Osteocyte (in vitro differentiated cells): ENCODE measurements at regions not wholly inside any gene's neighbourhood (a gene's known extent, or its start where the extent isn't known, plus 50 kb on each side); places are given as distances from the start of the nearest gene placed in this dataset.

Source experiments
- DNase-seq: peaks from one replicate; pipeline ENCODE4 v3.0.0; 2021; ENCODE audit warnings: mixed read lengths; ENCODE audit not compliant: unreplicated experiment; ENCODE audit errors: extremely low spot score
- H3K27ac Mint-ChIP-seq: one replicate; pipeline ENCODE4 v1.8.0; 2021; ENCODE audit warnings: mild to moderate bottlenecking, mixed read lengths; ENCODE audit not compliant: unreplicated experiment
- H3K27me3 Mint-ChIP-seq: one replicate; pipeline ENCODE4 v1.8.0; 2021; ENCODE audit warnings: mixed read lengths; ENCODE audit not compliant: unreplicated experiment
- H3K36me3 Mint-ChIP-seq: one replicate; pipeline ENCODE4 v1.8.0; 2021; ENCODE audit warnings: mixed read lengths; ENCODE audit not compliant: unreplicated experiment
- H3K4me1 Mint-ChIP-seq: one replicate; pipeline ENCODE4 v1.8.0; 2021; ENCODE audit warnings: mixed read lengths; ENCODE audit not compliant: unreplicated experiment
- H3K4me3 Mint-ChIP-seq: one replicate; pipeline ENCODE4 v1.8.0; 2021; ENCODE audit warnings: mild to moderate bottlenecking, moderate library complexity, mixed read lengths; ENCODE audit not compliant: unreplicated experiment
- H3K9me3 Mint-ChIP-seq: one replicate; pipeline ENCODE4 v1.8.0; 2021; ENCODE audit warnings: mixed read lengths; ENCODE audit not compliant: unreplicated experiment
- CTCF ChIP-seq: fragments of 200-600 bp; sonication (generic); IDR thresholded peaks from 2 replicates; pipeline ENCODE4 v1.5.0; 2021; ENCODE audit warnings: antibody characterized with exemption, mild to moderate bottlenecking, moderate library complexity

GRCh38 chr6:102902471-102902870 is 1509.0 kb downstream of the GRIK2 start:
- Mint-ChIP-seq H3K27me3 (no peaks in the 10 kb centered on the region), H3K9me3 (no peaks in the 10 kb centered on the region), H3K4me1 (no peaks in the 10 kb centered on the region), H3K27ac (no peak overlapping the region), H3K4me3 (no peak overlapping the region), H3K36me3 (no peaks in the 10 kb centered on the region)
- no peak for TF ChIP-seq CTCF
- DNase-seq: no peak

- Mint-ChIP-seq H3K36me3 (no peaks in the 10 kb centered on the region), H3K9me3 (peaks cover 4% of the 10 kb centered on the region), H3K27me3 (peaks cover 5% of the 10 kb centered on the region), H3K27ac (no peak overlapping the region), H3K4me1 (no peaks in the 10 kb centered on the region), H3K4me3 (no peak overlapping the region)
- no peak for TF ChIP-seq CTCF
- no peak for DNase-seq
Measured at GRCh38 chr6:102895683-102896082, 1502.2 kb downstream of the GRIK2 start.

GRCh38 chr6:102885165-102885564 is 1491.7 kb downstream of the GRIK2 start:
- no peak overlapping the region for H3K27ac Mint-ChIP-seq
- TF ChIP-seq CTCF: no peak
- H3K4me3 Mint-ChIP-seq: no peak overlapping the region
- no peaks in the 10 kb centered on the region for H3K9me3 Mint-ChIP-seq
- no peaks in the 10 kb centered on the region for H3K27me3 Mint-ChIP-seq
- H3K36me3 Mint-ChIP-seq: no peaks in the 10 kb centered on the region
- DNase-seq: no peak
- no peaks in the 10 kb centered on the region for H3K4me1 Mint-ChIP-seq

- no peak for TF ChIP-seq CTCF
- DNase-seq: no peak
- Mint-ChIP-seq H3K27ac (no peak overlapping the region), H3K9me3 (no peaks in the 10 kb centered on the region), H3K4me3 (no peak overlapping the region), H3K36me3 (no peaks in the 10 kb centered on the region), H3K4me1 (peaks cover 2% of the 10 kb centered on the region), H3K27me3 (peaks cover 2% of the 10 kb centered on the region)
Measured at GRCh38 chr6:102853249-102853955, 1459.9 kb downstream of the GRIK2 start.

GRCh38 chr6:102848796-102849195 is 1455.3 kb downstream of the GRIK2 start:
- Mint-ChIP-seq H3K4me3 (no peak overlapping the region), H3K4me1 (peaks cover 2% of the 10 kb centered on the region), H3K9me3 (no peaks in the 10 kb centered on the region), H3K36me3 (no peaks in the 10 kb centered on the region), H3K27ac (no peak overlapping the region), H3K27me3 (peaks cover 2% of the 10 kb centered on the region)
- TF ChIP-seq CTCF: no peak
- no peak for DNase-seq
